VCaP (cell line): ENCODE measurements at regions not wholly inside any gene's neighbourhood (a gene's known extent, or its start where the extent isn't known, plus 50 kb on each side); places are given as distances from the start of the nearest gene placed in this dataset.

Experiments used
- H3K27ac ChIP-seq: fragments of 450-650 bp; 2 replicates; pipeline ENCODE4 v1.5.1; 2017
- TF ChIP-seq, protein P1 (sequence below): fragments of 450-650 bp; conservative IDR thresholded peaks from 2 replicates; pipeline ENCODE4 v1.5.1; 2017; ENCODE audit warnings: mild to moderate bottlenecking, moderate library complexity

DNA sequence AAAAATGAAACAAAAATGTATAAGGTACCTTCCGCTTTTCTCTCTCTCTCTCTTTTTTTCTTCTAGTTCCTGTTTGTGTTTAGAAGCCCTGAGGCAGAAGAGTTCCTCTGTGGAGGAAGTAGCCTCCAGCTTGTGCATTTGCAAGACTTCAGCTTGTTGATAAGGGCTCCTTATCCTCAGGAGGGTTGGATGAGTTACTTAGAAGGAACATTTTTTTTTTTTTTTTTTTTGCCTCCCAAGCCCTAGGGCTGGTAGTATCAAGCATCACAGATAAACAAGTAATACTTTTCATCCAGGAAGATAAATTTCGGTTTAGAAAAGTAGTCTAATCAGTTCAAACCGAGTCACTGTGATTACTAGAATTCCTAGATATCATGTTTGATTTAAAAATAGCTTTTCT lies 91.0 kb upstream of the CBLB start:
- TF ChIP-seq, protein P1, sequence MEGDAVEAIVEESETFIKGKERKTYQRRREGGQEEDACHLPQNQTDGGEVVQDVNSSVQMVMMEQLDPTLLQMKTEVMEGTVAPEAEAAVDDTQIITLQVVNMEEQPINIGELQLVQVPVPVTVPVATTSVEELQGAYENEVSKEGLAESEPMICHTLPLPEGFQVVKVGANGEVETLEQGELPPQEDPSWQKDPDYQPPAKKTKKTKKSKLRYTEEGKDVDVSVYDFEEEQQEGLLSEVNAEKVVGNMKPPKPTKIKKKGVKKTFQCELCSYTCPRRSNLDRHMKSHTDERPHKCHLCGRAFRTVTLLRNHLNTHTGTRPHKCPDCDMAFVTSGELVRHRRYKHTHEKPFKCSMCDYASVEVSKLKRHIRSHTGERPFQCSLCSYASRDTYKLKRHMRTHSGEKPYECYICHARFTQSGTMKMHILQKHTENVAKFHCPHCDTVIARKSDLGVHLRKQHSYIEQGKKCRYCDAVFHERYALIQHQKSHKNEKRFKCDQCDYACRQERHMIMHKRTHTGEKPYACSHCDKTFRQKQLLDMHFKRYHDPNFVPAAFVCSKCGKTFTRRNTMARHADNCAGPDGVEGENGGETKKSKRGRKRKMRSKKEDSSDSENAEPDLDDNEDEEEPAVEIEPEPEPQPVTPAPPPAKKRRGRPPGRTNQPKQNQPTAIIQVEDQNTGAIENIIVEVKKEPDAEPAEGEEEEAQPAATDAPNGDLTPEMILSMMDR, result no peak
- H3K27ac ChIP-seq, result no peak overlapping the region

- TF ChIP-seq, protein P1, result no peak
These were observed 91.6 kb upstream of the CBLB start for GRCh38 chr3:105960381-105960780.

DNA sequence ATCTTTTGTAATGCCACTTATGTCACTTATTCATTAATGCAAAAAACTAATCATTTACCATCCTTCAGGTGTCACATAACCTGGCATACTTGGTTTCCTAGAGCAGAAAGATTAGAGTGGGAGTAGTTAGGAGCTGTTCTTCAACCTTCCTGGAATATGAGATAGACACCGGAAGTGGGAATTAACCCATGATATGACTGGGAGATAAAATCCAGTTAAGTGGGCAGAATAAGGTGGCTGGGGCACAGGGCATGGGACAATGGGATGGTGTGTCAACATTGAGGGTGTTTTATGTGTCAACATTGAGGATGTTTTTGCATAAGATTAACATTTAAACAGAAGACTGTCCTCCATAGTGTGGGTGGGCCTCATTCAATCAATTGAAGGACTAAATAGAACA lies 94.3 kb upstream of the CBLB start:
- TF ChIP-seq, protein P1, result no peak
- H3K27ac ChIP-seq, result peak overlapping the region; percentile 32; the same call in 1 of the 2 replicates

More at GRCh38 chr3:105960381-105960780, 91.6 kb upstream of the CBLB start:
- no peak overlapping the region for H3K27ac ChIP-seq

GRCh38 chr3:105965384-105965783 lies 96.6 kb upstream of the CBLB start:
- no peak overlapping the region for H3K27ac ChIP-seq
- TF ChIP-seq, protein P1, result no peak

GRCh38 chr3:105967117-105967516 lies 98.3 kb upstream of the CBLB start:
- H3K27ac ChIP-seq, result peak overlapping the region; percentile 50
- TF ChIP-seq, protein P1, result no peak

DNA sequence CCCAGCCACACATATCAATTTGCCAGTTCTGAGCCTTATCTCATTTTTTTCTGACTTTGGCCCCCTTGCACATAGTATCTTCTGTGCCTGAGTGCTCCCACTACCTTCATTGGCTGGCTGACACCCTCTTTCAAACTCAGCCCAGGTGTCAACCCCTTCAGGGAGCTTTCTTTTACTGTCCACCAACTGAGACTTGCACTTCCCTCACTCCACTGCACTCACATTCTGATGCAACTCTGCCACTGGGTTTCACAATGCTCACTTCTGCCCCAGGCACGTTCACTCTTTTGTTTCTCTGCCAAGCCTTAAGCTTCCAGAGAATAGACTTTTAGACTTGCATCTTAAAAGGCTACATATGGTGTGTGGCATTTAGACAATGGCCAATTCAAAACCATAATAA lies 101.5 kb upstream of the CBLB start:
- no peak overlapping the region for H3K27ac ChIP-seq
- TF ChIP-seq, protein P1, result no peak

GRCh38 chr3:105972069-105972468 lies 103.3 kb upstream of the CBLB start:
- TF ChIP-seq, protein P1, result no peak
- H3K27ac ChIP-seq, result no peak overlapping the region
